A549 (cell line): ENCODE measurements at regions not wholly inside any gene's neighbourhood (a gene's known extent, or its start where the extent isn't known, plus 50 kb on each side); places are given as distances from the start of the nearest gene placed in this dataset.
"Not testable (repeated sequence)": the region's sequence is repeated elsewhere in the genome, so short reads cannot be mapped to it uniquely, and the experiment has no call there.

ENCODE experiments used
- ATAC-seq, 2 experiments: fragments of 200-7000 bp in 1 of 2; fragments of >200 bp in 1 of 2; cut with Nextera tagmentation in 1 of 2; cut with Tn5 transposase in 1 of 2; 3 replicates each; pipeline versions ENCODE4 v1.8.0 to v1.9.1; 2018 to 2020; ENCODE audit warnings: mild to moderate bottlenecking in 1 of 2, moderate library complexity in 1 of 2
- CTCF ChIA-PET: fragments of 300-600 bp; sonication (Branson Sonifier 250); formaldehyde crosslinking; extraction: SDS; loops from one replicate; lab custom pipeline; 2021; ENCODE audit warnings: antibody characterized with exemption, inconsistent platforms; lab: Yijun Ruan, JAX
- POLR2A ChIA-PET: fragments of 350-600 bp; formaldehyde crosslinking; extraction: SDS; loops from one replicate; lab custom pipeline; 2021; ENCODE audit warnings: antibody characterized with exemption, inconsistent platforms; lab: Yijun Ruan, JAX
- DNase-seq, 2 experiments: peaks; one replicate each; pipeline versions ENCODE4 v3.0.0 to v3.0.0-alpha.2; 2011 to 2016; ENCODE audit warnings: low read depth in 1 of 2, low spot score in 1 of 2
- FAIRE-seq: peaks from 2 replicates; lab custom pipeline; 2011; peaks lifted over from hg19 to GRCh38; lab: Jason Lieb, UNC
- H3K27ac ChIP-seq, 2 experiments: fragments of >200 bp; sonication (Bioruptor Twin); formaldehyde crosslinking; 3 replicates each; pipeline ENCODE4 v1.5.1; 2016 to 2017
- H3K4me1 ChIP-seq: fragments of >200 bp; sonication (Bioruptor Twin); formaldehyde crosslinking; 3 replicates; pipeline ENCODE4 v1.6.1; 2016
- H3K4me2 ChIP-seq: fragments of >200 bp; sonication (Bioruptor Twin); formaldehyde crosslinking; 3 replicates; pipeline ENCODE4 v1.6.1; 2016
- H3K4me3 ChIP-seq: fragments of >200 bp; sonication (Bioruptor Twin); formaldehyde crosslinking; 3 replicates; pipeline ENCODE4 v1.5.1; 2016
- H3K9me3 ChIP-seq: fragments of >200 bp; sonication (Bioruptor Twin); formaldehyde crosslinking; 3 replicates; pipeline ENCODE4 v1.6.1; 2016
- EHMT2 ChIP-seq: fragments of 200-600 bp; sonication (generic); IDR thresholded peaks from 2 replicates; pipeline ENCODE4 v1.6.1; 2016; ENCODE audit warnings: antibody characterized with exemption, low read depth, mild to moderate bottlenecking, moderate library complexity
- ESRRA ChIP-seq: fragments of 150-350 bp; IDR thresholded peaks from 2 replicates; pipeline ENCODE4 v1.6.1; 2014; ENCODE audit warnings: mild to moderate bottlenecking, low read length, borderline replicate concordance
- GATA3 ChIP-seq: IDR thresholded peaks from 2 replicates; pipeline ENCODE4 v1.6.1; 2012; ENCODE audit warnings: borderline replicate concordance
- HOXA7 ChIP-seq: fragments of 250-450 bp; sonication (Bioruptor Pico); IDR thresholded peaks from 2 replicates; pipeline ENCODE4 v1.5.0; 2020; ENCODE audit warnings: mild to moderate bottlenecking, moderate library complexity
- HOXB5 ChIP-seq: fragments of 250-450 bp; sonication (Bioruptor Pico); IDR thresholded peaks from 2 replicates; pipeline ENCODE4 v1.5.0; 2020; ENCODE audit warnings: mild to moderate bottlenecking, moderate library complexity
- KDM5A ChIP-seq: fragments of 200-600 bp; sonication (generic); IDR thresholded peaks from 2 replicates; pipeline ENCODE4 v1.6.1; 2016; ENCODE audit warnings: antibody characterized with exemption, mild to moderate bottlenecking
- RCOR1 ChIP-seq: fragments of 150-350 bp; IDR thresholded peaks from 2 replicates; pipeline ENCODE4 v1.6.1; 2014; ENCODE audit warnings: antibody characterized with exemption, low read length, low read depth
- TFCP2L1 ChIP-seq: fragments of 250-450 bp; sonication (Bioruptor Pico); IDR thresholded peaks from 2 replicates; pipeline ENCODE4 v1.5.0; 2021; ENCODE audit warnings: mild to moderate bottlenecking
- TP53 ChIP-seq: fragments of 250-450 bp; sonication (Bioruptor Pico); IDR thresholded peaks from 2 replicates; pipeline ENCODE4 v1.5.0; 2021; ENCODE audit warnings: mild to moderate bottlenecking, moderate library complexity
- WGBS: methylation state at CpG from one replicate; pipeline ENCODE4 v1.1.6; 2017; ENCODE audit errors: missing lambda C conversion rate; 5-methylcytosine and 5-hydroxymethylcytosine counted together
- TF ChIP-seq, protein P1 (sequence below): IDR thresholded peaks from 2 replicates; pipeline ENCODE4 v1.6.1; 2012; ENCODE audit warnings: low read depth, borderline replicate concordance
- TF ChIP-seq, protein P2 (sequence below): fragments of 250-450 bp; sonication (Bioruptor Pico); IDR thresholded peaks from 2 replicates; pipeline ENCODE4 v1.5.0; 2020; ENCODE audit warnings: low read depth, mild to moderate bottlenecking, moderate library complexity
- TF ChIP-seq, protein P3 (sequence below): fragments of 200-600 bp; sonication (generic); IDR thresholded peaks from 2 replicates; pipeline ENCODE4 v1.6.1; 2016; ENCODE audit warnings: antibody characterized with exemption, mild to moderate bottlenecking, moderate library complexity

DNA sequence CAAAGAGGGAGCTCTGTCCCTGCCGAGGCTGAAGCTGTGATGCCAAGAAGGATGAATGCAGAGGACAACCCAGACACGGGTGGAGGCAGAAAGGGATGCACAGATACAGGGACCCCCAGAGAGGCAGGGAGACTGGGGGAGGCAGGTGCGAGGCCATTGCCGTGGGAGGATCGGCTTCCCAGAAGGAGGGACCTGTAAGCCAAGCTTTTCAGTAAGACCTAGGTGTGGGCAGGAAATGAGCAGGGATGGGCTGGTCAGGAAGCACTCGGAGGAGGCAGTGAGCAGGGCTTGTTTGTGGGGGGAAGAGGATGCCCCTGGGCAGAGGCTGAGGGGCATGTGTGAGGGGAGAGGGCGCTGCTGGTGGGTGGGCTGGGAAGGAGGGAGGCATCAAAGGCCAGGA, 67.7 kb upstream of the WNT4 start (continued):
- TF ChIP-seq, protein P1, sequence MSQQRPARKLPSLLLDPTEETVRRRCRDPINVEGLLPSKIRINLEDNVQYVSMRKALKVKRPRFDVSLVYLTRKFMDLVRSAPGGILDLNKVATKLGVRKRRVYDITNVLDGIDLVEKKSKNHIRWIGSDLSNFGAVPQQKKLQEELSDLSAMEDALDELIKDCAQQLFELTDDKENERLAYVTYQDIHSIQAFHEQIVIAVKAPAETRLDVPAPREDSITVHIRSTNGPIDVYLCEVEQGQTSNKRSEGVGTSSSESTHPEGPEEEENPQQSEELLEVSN = no peak
- TF ChIP-seq HOXA7 (CRISPR knock-in tag) = no peak

DNA sequence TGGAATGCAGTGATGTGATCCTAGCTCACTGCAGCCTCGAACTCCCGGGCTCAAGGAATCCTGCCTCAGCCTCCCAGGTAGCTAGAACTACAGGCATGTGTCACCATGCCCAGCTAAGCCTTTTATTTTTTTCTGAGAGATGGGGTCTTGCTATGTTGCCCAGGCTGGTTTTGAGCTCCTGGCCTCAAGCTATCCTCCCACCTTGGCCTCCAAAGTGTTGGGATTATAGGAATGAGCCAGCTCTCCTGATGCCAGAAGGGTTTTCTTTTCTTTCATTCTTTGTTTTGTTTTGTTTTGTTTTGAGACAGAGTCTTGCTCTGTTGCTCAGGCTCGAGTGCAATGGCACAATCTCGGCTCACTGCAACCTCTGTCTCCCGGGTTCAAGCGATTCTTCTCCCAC, 68.6 kb upstream of the WNT4 start:
- FAIRE-seq, DNase-seq, POLR2A ChIA-PET, ATAC-seq, H3K4me2 ChIP-seq, H3K9me3 ChIP-seq, H3K4me1 ChIP-seq, H3K4me3 ChIP-seq, H3K27ac ChIP-seq: not testable (repeated sequence)
- CTCF ChIA-PET = interaction anchor here (1.5 kb wide), 1 partner anchor 10 kb away, joined by 5 read pairs; no protein-coding TSS in a partner anchor
- WGBS = 67% methylated on average over 6 of the region's 6 CpGs

DNA sequence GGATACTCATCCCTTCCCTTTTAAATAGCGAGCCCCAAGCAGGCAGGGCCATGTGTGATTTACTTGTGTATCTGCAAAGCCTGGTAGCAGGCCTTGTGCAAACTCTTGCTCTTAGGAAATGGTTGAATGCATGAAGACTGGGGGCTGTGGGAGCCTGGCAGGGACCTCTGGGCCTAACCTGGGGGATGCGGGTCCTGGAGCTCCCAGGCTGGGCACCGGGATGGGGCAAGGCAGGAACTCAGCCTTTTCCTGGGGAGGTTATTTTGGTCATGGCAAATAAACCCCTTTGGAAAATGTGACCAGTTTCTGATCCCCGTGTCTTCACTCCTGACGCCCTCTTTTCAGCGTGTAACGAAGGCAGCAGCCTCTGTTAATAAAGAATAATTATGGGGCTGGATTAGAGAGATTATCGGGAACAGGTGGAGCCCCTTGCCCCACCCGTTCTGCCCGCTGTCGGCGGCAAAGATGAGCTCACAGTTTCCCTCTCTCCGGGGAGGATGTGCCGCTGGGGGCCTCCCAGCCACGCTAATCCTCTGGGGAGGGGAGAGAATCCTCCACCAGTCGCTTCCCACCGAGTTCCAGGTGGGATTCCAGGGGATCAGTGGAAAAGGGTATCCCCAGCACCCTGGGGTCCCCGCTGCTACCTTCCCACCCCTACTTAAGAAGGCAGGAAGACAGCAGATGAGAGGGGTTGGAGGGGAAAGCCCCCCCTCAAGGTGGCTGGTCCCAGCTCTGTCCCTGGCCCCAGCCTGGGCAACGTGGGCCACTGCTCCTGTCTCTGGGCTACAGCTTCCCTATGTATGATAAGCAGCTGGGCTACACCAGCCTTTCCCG, 69.7 kb upstream of the WNT4 start:
- Histone ChIP-seq H3K4me2 (no peak overlapping the region), H3K4me1 (no peaks in the 10 kb centered on the region), H3K27ac (no peak overlapping the region), H3K4me3 (no peak overlapping the region), H3K9me3 (no peaks in the 10 kb centered on the region)
- TF ChIP-seq ESRRA (no peak), RCOR1 (no peak), TP53 (no peak)
- TF ChIP-seq, protein P2, sequence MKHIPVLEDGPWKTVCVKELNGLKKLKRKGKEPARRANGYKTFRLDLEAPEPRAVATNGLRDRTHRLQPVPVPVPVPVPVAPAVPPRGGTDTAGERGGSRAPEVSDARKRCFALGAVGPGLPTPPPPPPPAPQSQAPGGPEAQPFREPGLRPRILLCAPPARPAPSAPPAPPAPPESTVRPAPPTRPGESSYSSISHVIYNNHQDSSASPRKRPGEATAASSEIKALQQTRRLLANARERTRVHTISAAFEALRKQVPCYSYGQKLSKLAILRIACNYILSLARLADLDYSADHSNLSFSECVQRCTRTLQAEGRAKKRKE = no peak
- no peak for FAIRE-seq
- ATAC-seq = no peak
- no peak for DNase-seq
- 69% methylated on average over 16 of the region's 20 CpGs for WGBS
- CTCF ChIA-PET = no interaction called here
- POLR2A ChIA-PET = no interaction called here

DNA sequence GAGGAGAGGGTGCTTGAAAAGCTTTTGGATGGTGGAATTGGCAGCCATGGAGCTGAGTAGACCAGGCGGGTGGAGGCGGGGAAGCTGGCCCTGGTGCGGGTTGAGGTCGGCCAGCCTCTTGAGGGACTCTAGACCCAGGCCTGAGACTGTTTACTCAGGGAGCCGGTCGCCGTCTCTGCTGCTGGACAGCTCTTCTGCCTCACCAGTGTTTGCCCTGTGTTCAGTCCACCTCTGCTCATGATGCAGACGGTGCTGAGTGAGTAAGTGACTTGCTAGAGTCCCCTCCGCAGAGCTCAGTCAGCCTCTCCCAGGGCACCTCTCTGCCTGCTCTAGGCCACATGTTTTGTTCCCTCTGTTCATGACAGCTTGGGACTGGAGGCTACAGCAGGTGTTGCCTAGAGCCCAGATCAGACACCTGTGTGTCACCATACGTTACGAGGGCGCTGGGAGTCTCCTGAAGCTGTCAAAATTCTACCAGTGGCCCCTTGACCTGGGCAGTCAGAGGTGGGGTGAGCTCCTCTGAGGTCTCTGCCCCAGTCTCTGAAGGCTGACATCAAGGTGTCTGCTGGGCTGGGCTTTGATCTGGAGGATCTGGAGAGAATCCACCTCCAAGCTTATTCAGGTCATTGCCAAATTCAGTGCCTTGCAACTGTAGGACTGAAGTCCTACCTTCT, 73.5 kb upstream of the WNT4 start:
- POLR2A ChIA-PET = no interaction called here
- 69% methylated on average over 9 of the region's 12 CpGs for WGBS
- 0 out of 6 replicates have a peak, but pooled peaks of 1 of the 2 experiments have one; percentile 54 for ATAC-seq
- Histone ChIP-seq H3K9me3 (no peaks in the 10 kb centered on the region), H3K4me3 (no peak overlapping the region), H3K4me1 (no peaks in the 10 kb centered on the region), H3K27ac (no peak overlapping the region), H3K4me2 (no peak overlapping the region)
- no peak for FAIRE-seq
- TF ChIP-seq GATA3 (no peak), EHMT2 (no peak), KDM5A (no peak), HOXB5 (no peak), TFCP2L1 (no peak)
- TF ChIP-seq, protein P3, sequence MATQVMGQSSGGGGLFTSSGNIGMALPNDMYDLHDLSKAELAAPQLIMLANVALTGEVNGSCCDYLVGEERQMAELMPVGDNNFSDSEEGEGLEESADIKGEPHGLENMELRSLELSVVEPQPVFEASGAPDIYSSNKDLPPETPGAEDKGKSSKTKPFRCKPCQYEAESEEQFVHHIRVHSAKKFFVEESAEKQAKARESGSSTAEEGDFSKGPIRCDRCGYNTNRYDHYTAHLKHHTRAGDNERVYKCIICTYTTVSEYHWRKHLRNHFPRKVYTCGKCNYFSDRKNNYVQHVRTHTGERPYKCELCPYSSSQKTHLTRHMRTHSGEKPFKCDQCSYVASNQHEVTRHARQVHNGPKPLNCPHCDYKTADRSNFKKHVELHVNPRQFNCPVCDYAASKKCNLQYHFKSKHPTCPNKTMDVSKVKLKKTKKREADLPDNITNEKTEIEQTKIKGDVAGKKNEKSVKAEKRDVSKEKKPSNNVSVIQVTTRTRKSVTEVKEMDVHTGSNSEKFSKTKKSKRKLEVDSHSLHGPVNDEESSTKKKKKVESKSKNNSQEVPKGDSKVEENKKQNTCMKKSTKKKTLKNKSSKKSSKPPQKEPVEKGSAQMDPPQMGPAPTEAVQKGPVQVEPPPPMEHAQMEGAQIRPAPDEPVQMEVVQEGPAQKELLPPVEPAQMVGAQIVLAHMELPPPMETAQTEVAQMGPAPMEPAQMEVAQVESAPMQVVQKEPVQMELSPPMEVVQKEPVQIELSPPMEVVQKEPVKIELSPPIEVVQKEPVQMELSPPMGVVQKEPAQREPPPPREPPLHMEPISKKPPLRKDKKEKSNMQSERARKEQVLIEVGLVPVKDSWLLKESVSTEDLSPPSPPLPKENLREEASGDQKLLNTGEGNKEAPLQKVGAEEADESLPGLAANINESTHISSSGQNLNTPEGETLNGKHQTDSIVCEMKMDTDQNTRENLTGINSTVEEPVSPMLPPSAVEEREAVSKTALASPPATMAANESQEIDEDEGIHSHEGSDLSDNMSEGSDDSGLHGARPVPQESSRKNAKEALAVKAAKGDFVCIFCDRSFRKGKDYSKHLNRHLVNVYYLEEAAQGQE = peak; percentile 46; the same call in 1 of the 2 replicates
- CTCF ChIA-PET = interaction anchor here (0.7 to 1.5 kb wide), 4 partner anchors 12 to 201 kb away, joined by 3 to 6 read pairs (median 4); no protein-coding TSS in a partner anchor
- DNase-seq = no peak
